ENCODE measurements at regions not wholly inside any gene's neighbourhood (a gene's known extent, or its start where the extent isn't known, plus 50 kb on each side); places are given as distances from the start of the nearest gene placed in this dataset.

DNA sequence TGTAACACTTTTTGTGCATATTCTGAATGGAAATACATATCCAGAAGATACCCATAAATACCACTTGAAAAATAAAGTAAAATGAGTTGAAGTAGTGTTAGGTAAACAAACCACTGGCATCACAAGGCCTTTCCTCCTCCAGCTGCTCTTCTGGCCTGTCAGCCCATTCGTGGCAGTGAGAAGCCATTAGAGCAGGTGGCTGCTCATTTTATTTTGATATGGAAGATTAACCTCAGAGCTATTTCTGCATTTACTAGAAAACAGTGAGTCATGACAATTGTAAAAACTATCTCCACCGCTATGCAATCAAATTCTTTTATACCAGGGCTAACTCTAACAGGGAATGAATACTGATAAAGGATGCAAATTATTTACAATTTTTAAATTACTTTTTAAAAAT lies 2898.1 kb downstream of the PCDH9 start:
- TF ChIP-seq, protein P1, sequence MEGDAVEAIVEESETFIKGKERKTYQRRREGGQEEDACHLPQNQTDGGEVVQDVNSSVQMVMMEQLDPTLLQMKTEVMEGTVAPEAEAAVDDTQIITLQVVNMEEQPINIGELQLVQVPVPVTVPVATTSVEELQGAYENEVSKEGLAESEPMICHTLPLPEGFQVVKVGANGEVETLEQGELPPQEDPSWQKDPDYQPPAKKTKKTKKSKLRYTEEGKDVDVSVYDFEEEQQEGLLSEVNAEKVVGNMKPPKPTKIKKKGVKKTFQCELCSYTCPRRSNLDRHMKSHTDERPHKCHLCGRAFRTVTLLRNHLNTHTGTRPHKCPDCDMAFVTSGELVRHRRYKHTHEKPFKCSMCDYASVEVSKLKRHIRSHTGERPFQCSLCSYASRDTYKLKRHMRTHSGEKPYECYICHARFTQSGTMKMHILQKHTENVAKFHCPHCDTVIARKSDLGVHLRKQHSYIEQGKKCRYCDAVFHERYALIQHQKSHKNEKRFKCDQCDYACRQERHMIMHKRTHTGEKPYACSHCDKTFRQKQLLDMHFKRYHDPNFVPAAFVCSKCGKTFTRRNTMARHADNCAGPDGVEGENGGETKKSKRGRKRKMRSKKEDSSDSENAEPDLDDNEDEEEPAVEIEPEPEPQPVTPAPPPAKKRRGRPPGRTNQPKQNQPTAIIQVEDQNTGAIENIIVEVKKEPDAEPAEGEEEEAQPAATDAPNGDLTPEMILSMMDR (IDR thresholded peaks at IDR 0.05): no peak
- TF ChIP-seq ZFX (IDR thresholded peaks at IDR 0.05; ENCODE audit: borderline replicate concordance): no peak

All from 22Rv1 (cell line).